Activated T-cell treated with anti-CD3 and anti-CD28 coated beads for 1 hour (primary cell): ENCODE measurements at regions not wholly inside any gene's neighbourhood (a gene's known extent, or its start where the extent isn't known, plus 50 kb on each side); places are given as distances from the start of the nearest gene placed in this dataset.
"Not testable (repeated sequence)": the region's sequence is repeated elsewhere in the genome, so short reads cannot be mapped to it uniquely, and the experiment has no call there.

Experiments
- DNase-seq: peaks from one replicate; pipeline ENCODE4 v3.0.0-alpha.2; 2020; ENCODE audit warnings: low read depth

- DNase-seq: no peak
These were observed 123.8 kb upstream of the CDH5 start for GRCh38 chr16:66242672-66243071.

- not testable (repeated sequence) for DNase-seq
These were observed 124.3 kb upstream of the CDH5 start for GRCh38 chr16:66242206-66242605.

- no peak for DNase-seq
These were observed 125.7 kb upstream of the CDH5 start for GRCh38 chr16:66240631-66241395.

GRCh38 chr16:66240088-66240487 is 126.4 kb upstream of the CDH5 start:
- DNase-seq: no peak

GRCh38 chr16:66238696-66239095 is 127.8 kb upstream of the CDH5 start:
- DNase-seq: no peak

- DNase-seq: no peak
These were observed 130.2 kb upstream of the CDH5 start for GRCh38 chr16:66236301-66236700.

- no peak for DNase-seq
These were observed 134.9 kb upstream of the CDH5 start for GRCh38 chr16:66231452-66232160.

GRCh38 chr16:66229651-66230050 is 136.8 kb upstream of the CDH5 start:
- no peak for DNase-seq

- DNase-seq: no peak
These were observed 137.7 kb upstream of the CDH5 start for GRCh38 chr16:66228792-66229191.

- DNase-seq: no peak
These were observed 138.5 kb upstream of the CDH5 start for GRCh38 chr16:66227766-66228530.

- DNase-seq: no peak
These were observed 139.7 kb upstream of the CDH5 start for GRCh38 chr16:66226762-66227161.

- no peak for DNase-seq
These were observed 140.8 kb upstream of the CDH5 start for GRCh38 chr16:66225696-66226095.

- no peak for DNase-seq
These were observed 141.9 kb upstream of the CDH5 start for GRCh38 chr16:66224626-66225025.

- DNase-seq: no peak
These were observed 142.3 kb upstream of the CDH5 start for GRCh38 chr16:66224186-66224585.

- no peak for DNase-seq
These were observed 143.2 kb upstream of the CDH5 start for GRCh38 chr16:66223176-66223780.

- DNase-seq: no peak
These were observed 143.7 kb upstream of the CDH5 start for GRCh38 chr16:66222756-66223155.

- DNase-seq: no peak
These were observed 145.8 kb upstream of the CDH5 start for GRCh38 chr16:66220702-66221101.

- no peak for DNase-seq
These were observed 147.0 kb upstream of the CDH5 start for GRCh38 chr16:66219491-66219890.

GRCh38 chr16:66212428-66212827 is 154.1 kb upstream of the CDH5 start:
- DNase-seq: no peak

GRCh38 chr16:66211651-66212050 is 154.8 kb upstream of the CDH5 start:
- DNase-seq: no peak

- DNase-seq: no peak
These were observed 158.6 kb upstream of the CDH5 start for GRCh38 chr16:66207883-66208265.

- no peak for DNase-seq
These were observed 159.2 kb upstream of the CDH5 start for GRCh38 chr16:66207139-66207882.
